Brain microvascular endothelial cell (primary cell): ENCODE measurements at regions not wholly inside any gene's neighbourhood (a gene's known extent, or its start where the extent isn't known, plus 50 kb on each side); places are given as distances from the start of the nearest gene placed in this dataset.

Source experiments
- DNase-seq: peaks from one replicate; pipeline ENCODE4 v3.0.0-alpha.2; 2020
- H3K27ac ChIP-seq: fragments of 250-450 bp; sonication (Bioruptor Pico); 2 replicates; pipeline ENCODE4 v1.5.1; 2020; ENCODE audit warnings: mild to moderate bottlenecking, moderate library complexity
- H3K27me3 ChIP-seq: fragments of 250-450 bp; sonication (Bioruptor Pico); replicated peaks from 2 replicates; pipeline ENCODE4 v1.5.1; 2020; ENCODE audit warnings: mild to moderate bottlenecking
- H3K36me3 ChIP-seq: fragments of 250-450 bp; sonication (Bioruptor Pico); replicated peaks from 2 replicates; pipeline ENCODE4 v1.5.1; 2020; ENCODE audit warnings: mild to moderate bottlenecking
- H3K4me3 ChIP-seq: 2 replicates; pipeline ENCODE4 v1.5.1; 2011; ENCODE audit warnings: low read depth, mild to moderate bottlenecking, control low read depth, low read length, moderate library complexity
- CTCF ChIP-seq: IDR thresholded peaks from 2 replicates; pipeline ENCODE4 v1.5.1; 2011; ENCODE audit warnings: low read depth, mild to moderate bottlenecking, moderate library complexity, low read length, control low read depth, inconsistent platforms; ENCODE audit errors: missing control alignments
- in situ Hi-C: cut with HindIII; loops from 2 replicates; pipeline ENCODE4 v1.10.0; 2017; ENCODE audit warnings: low sequenced_read_pairs, low pct_ligation_motif_present

DNA sequence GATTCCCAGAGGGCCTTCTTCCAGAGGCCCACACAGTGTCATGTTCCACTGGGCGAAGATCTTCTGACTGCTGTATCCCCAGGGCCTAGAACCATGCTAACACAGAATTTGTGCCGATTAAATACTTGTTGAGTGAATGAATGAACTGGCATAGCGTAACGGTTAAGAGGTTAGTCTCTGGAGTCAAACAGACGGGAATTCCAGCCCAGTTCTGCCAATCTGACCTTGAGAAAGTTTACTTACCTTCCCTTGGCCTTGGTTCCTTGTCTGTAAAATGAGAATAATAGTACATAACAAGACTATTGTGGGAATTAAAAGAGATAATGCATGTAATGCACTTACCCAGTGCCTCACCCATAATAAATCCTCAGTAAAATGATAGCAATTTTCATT lies 58.3 kb upstream of the PLAC1 start:
- no peak for TF ChIP-seq CTCF
- in situ Hi-C loops: no loop called here
- H3K27ac ChIP-seq: no peak overlapping the region
- H3K4me3 ChIP-seq: no peak overlapping the region
- H3K27me3 ChIP-seq: no peaks in the 10 kb centered on the region
- no peak for DNase-seq
- no peaks in the 10 kb centered on the region for H3K36me3 ChIP-seq

GRCh38 chrX:134715930-134716619 lies 57.8 kb upstream of the PLAC1 start:
- no peak overlapping the region for H3K27ac ChIP-seq
- H3K27me3 ChIP-seq: no peaks in the 10 kb centered on the region
- in situ Hi-C loops: no loop called here
- no peak overlapping the region for H3K4me3 ChIP-seq
- TF ChIP-seq CTCF: no peak
- no peak for DNase-seq
- no peaks in the 10 kb centered on the region for H3K36me3 ChIP-seq

- H3K4me3 ChIP-seq: no peak overlapping the region
- H3K27me3 ChIP-seq: no peaks in the 10 kb centered on the region
- no peaks in the 10 kb centered on the region for H3K36me3 ChIP-seq
- H3K27ac ChIP-seq: no peak overlapping the region
- no peak for TF ChIP-seq CTCF
- in situ Hi-C loops: no loop called here
- no peak for DNase-seq
Measured at GRCh38 chrX:134714633-134715110, 56.4 kb upstream of the PLAC1 start.

GRCh38 chrX:134713618-134714107 lies 55.4 kb upstream of the PLAC1 start:
- in situ Hi-C loops: no loop called here
- Histone ChIP-seq H3K36me3 (no peaks in the 10 kb centered on the region), H3K4me3 (no peak overlapping the region), H3K27ac (no peak overlapping the region), H3K27me3 (no peaks in the 10 kb centered on the region)
- DNase-seq: no peak
- TF ChIP-seq CTCF: no peak

DNA sequence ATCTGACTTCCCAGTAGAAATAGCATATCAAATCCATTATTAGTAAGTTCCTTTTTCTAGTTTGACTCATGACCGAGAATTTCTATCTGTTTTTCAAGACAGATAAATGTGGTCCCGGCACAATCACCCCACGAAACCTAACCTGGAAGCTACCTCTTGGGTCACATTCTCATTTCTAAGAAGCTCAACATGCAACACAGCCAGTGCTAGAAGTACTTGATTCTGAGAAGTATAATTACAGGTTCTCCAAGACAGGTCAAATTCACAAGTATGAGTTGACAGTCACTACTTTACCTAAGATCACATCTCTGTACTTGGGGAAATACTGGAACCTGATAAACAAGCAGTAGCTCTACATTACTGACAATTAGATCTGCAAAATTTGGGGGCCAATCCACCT lies 54.0 kb upstream of the PLAC1 start:
- no peaks in the 10 kb centered on the region for H3K27me3 ChIP-seq

More for the DNA sequence above, 54.0 kb upstream of the PLAC1 start:
- no peak for TF ChIP-seq CTCF
- DNase-seq: no peak
- no peaks in the 10 kb centered on the region for H3K36me3 ChIP-seq
- H3K4me3 ChIP-seq: no peak overlapping the region
- in situ Hi-C loops: no loop called here
- no peak overlapping the region for H3K27ac ChIP-seq
